ENCODE measurements at regions not wholly inside any gene's neighbourhood (a gene's known extent, or its start where the extent isn't known, plus 50 kb on each side); places are given as distances from the start of the nearest gene placed in this dataset.

- Histone ChIP-seq H3K4me2 (ENCODE audit: insufficient read depth in 1 of 2, low read depth in 2 of 2, low read length in 2 of 2) (no peak overlapping the region), H2AFZ (ENCODE audit: low read length) (peak overlapping the region; percentile 23)
- CTCF ChIA-PET (ENCODE audit: partially characterized antibody): interaction anchor here (0.6 to 1.5 kb wide), 5 partner anchors 14 to 33 kb away, joined by 3 to 5 read pairs (median 4); no protein-coding TSS in a partner anchor
Measured at GRCh38 chr2:16249246-16250055, 309.1 kb downstream of the MYCN start.

More at GRCh38 chr2:16249246-16250055, 309.1 kb downstream of the MYCN start:
- Histone ChIP-seq H2BK20ac (ENCODE audit: low read length) (no peak overlapping the region; the same call in 1 of the 2 replicates), H2BK5ac (ENCODE audit: low read depth, low read length) (no peak overlapping the region; the same call in 1 of the 2 replicates), H3K27ac (ENCODE audit: low read depth, low read length) (no peak overlapping the region), H3K4me3 (ENCODE audit: extremely low read depth in 1 of 4, insufficient read depth in 2 of 4, low read depth in 3 of 4, low read length in 4 of 4) (no peak overlapping the region), H3K79me2 (ENCODE audit: control insufficient read depth in 1 of 2, insufficient read depth in 2 of 2, low read length in 2 of 2) (no peaks in the 10 kb centered on the region), H3K4me1 (replicated peaks in 1 of 4; ENCODE audit: control insufficient read depth in 3 of 4, insufficient read depth in 4 of 4, low read length in 3 of 4) (peaks cover 0 to 11% (median 8%) of the 10 kb centered on the region in 4 experiments; a peak in 5 of 7 replicates), H2AK5ac (ENCODE audit: low read depth, low read length) (no peak overlapping the region), H4K20me1 (replicated peaks in 1 of 2; ENCODE audit: control insufficient read depth in 1 of 2, insufficient read depth in 2 of 2, low read length in 2 of 2) (no peaks in the 10 kb centered on the region), H3K36me3 (ENCODE audit: control insufficient read depth in 2 of 4, insufficient read depth in 4 of 4, low read length in 3 of 4) (no peaks in the 10 kb centered on the region), H4K8ac (ENCODE audit: extremely low read depth, insufficient read depth, low read length) (no peak overlapping the region), H3K9ac (replicated peaks in 1 of 4; ENCODE audit: extremely low read depth in 1 of 4, low read depth in 3 of 4, low read length in 3 of 4) (no peak overlapping the region; a peak in 1 of 7 replicates), H3K9me3 (ENCODE audit: insufficient read depth in 2 of 2, low read depth in 1 of 2, low read length in 1 of 2) (0 out of 4 replicates have a peak, but pooled peaks cover 0 to 4% of the 10 kb centered on the region in 2 experiments), H3K14ac (ENCODE audit: insufficient read length) (no peak overlapping the region), H3K27me3 (replicated peaks in 1 of 4; ENCODE audit: control insufficient read depth in 3 of 4, extremely low read depth in 1 of 4, insufficient read depth in 3 of 4, low read length in 3 of 4) (no peaks in the 10 kb centered on the region), H2BK15ac (ENCODE audit: low read length) (peak overlapping the region; percentile 73; the same call in 1 of the 2 replicates), H2BK120ac (replicated peaks; ENCODE audit: low read depth, low read length) (no peak overlapping the region), H3K79me1 (ENCODE audit: low read depth, low read length) (no peaks in the 10 kb centered on the region), H4K5ac (ENCODE audit: insufficient read length, low read depth, low read length) (no peak overlapping the region), H3K4ac (replicated peaks; ENCODE audit: insufficient read length, low read depth, low read length) (no peak overlapping the region), H3K23me2 (ENCODE audit: low read depth, low read length) (no peaks in the 10 kb centered on the region), H3K56ac (replicated peaks; ENCODE audit: insufficient read length, low read depth, low read length) (no peak overlapping the region), H2BK12ac (ENCODE audit: low read depth, low read length) (no peak overlapping the region; the same call in 1 of the 2 replicates), H4K91ac (replicated peaks; ENCODE audit: insufficient read length, low read length) (no peak overlapping the region), H3K23ac (ENCODE audit: insufficient read length) (no peak overlapping the region), H3K18ac (ENCODE audit: extremely low read depth, low read length) (no peak overlapping the region)
- DNase-seq (ENCODE audit: low read depth in 1 of 2, low spot score in 2 of 2) (peak in 1 of 2 experiments; percentile 43), FAIRE-seq (no peak)
- POLR2A ChIA-PET (ENCODE audit: partially characterized antibody): no interaction called here
- WGBS, 2 experiments (ENCODE audit: extremely low coverage in 1 of 2, insufficient coverage in 1 of 2, insufficient read length in 1 of 2, insufficient replicate concordance in 2 of 2, low coverage in 1 of 2, low lambda C conversion rate in 2 of 2, missing lambda C conversion rate in 1 of 2): 56% methylated on average over 20 of the region's 22 CpGs; no CpG with 5 or more reads in 1 of the 2 experiments
- 0 out of 2 replicates have a peak, but pooled peaks have one; percentile 2 for TF ChIP-seq E2F6 (IDR thresholded peaks at IDR 0.05)
- TF ChIP-seq CTBP2 (IDR thresholded peaks at IDR 0.05; ENCODE audit: borderline replicate concordance, insufficient read depth, insufficient read length, low read length): no peak
- TF ChIP-seq HDAC2 (IDR thresholded peaks at IDR 0.05; ENCODE audit: borderline replicate concordance in 1 of 2, low read depth in 2 of 2, low read length in 2 of 2): no peak

All from H1 (cell line).